Aorta (tissue), 5 donors: ENCODE measurements at regions not wholly inside any gene's neighbourhood (a gene's known extent, or its start where the extent isn't known, plus 50 kb on each side); places are given as distances from the start of the nearest gene placed in this dataset.

Source experiments
- ATAC-seq: fragments of 200-7000 bp; cut with Tn5 transposase; one replicate; pipeline ENCODE4 v1.9.1; 2022; ENCODE audit warnings: moderate library complexity; ENCODE audit not compliant: low FRiP score
- DNase-seq, 2 donors: peaks; one replicate each; pipeline ENCODE4 v3.0.0-alpha.2; 2020
- H3K27ac ChIP-seq, 2 donors: one replicate each; pipeline ENCODE4 v1.5.1; 2013; ENCODE audit warnings: low read length in 2 of 2, mild to moderate bottlenecking in 2 of 2, moderate library complexity in 2 of 2, control low read depth in 1 of 2, inconsistent platforms in 1 of 2, low read depth in 1 of 2
- H3K27me3 ChIP-seq, 2 donors: one replicate each; pipeline ENCODE4 v1.6.1; 2013; ENCODE audit warnings: control low read depth in 1 of 2, low read length in 1 of 2, mild to moderate bottlenecking in 1 of 2, moderate library complexity in 1 of 2; ENCODE audit not compliant: insufficient read depth in 2 of 2, control insufficient read depth in 1 of 2
- H3K36me3 ChIP-seq, 2 donors: one replicate each; pipeline ENCODE4 v1.6.1; 2013; ENCODE audit warnings: control low read depth in 1 of 2, low read length in 1 of 2, mild to moderate bottlenecking in 1 of 2; ENCODE audit not compliant: insufficient read depth in 2 of 2, control insufficient read depth in 1 of 2
- H3K4me1 ChIP-seq, 2 donors: one replicate each; pipeline ENCODE4 v1.6.1; 2013; ENCODE audit warnings: low read length in 2 of 2, control low read depth in 1 of 2, mild to moderate bottlenecking in 1 of 2, moderate library complexity in 1 of 2; ENCODE audit not compliant: insufficient read depth in 2 of 2, control insufficient read depth in 1 of 2
- H3K4me3 ChIP-seq, 2 donors: one replicate each; pipeline ENCODE4 v1.5.1; 2013; ENCODE audit warnings: low read length in 2 of 2, control low read depth in 1 of 2, mild to moderate bottlenecking in 1 of 2
- H3K9me3 ChIP-seq: one replicate; pipeline ENCODE4 v1.6.1; 2013; ENCODE audit warnings: mild to moderate bottlenecking, low read length; ENCODE audit not compliant: control insufficient read depth
- WGBS, 2 donors: extraction: QIAGEN DNeasy Blood & Tissue Kit; methylation state at CpG; one replicate each; pipeline ENCODE4 v1.1.7; 2013; 5-methylcytosine and 5-hydroxymethylcytosine counted together
- intact Hi-C, 2 donors: fragments of 100-400 bp; cut with DNase I; formaldehyde crosslinking; loops; one replicate each; pipeline versions ENCODE4 v1.14.2 to v1.15.0; 2022
- donor health status: healthy with polysubstance abuse.
- donor health status: Bipolar disorder and iron deficiency.
- donor health status: DM: no; HTN: no; CAD: no.
- donor health status: DM: no; HTN: no; CAD: no.
- donor health status: DM: yes; HTN: yes; CAD: no.

DNA sequence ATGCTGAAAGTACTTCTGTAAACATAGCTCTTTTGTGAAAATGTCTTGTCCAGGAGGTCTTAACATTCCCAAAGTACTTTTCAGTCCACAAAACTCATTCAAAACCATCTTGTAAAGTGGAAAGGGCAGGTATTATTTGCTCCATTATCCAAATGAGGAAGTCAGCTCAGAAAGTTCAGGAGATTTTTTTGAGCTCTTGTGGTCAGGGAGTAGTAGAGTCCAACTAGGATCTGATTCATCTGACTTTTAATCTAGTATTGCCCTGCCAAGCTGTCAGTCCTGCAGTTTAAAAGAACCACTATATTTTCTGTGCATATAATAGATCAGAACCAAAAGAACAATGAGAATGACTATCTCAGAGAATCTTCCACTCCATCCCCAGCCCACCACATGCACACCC, 83.5 kb downstream of the FOXB1 start:
- H3K36me3 ChIP-seq: no peaks in the 10 kb centered on the region
- DNase-seq (no peak), ATAC-seq (no peak)
- no peak overlapping the region for H3K4me3 ChIP-seq
- H3K4me1 ChIP-seq: no peaks in the 10 kb centered on the region
- no peaks in the 10 kb centered on the region for H3K9me3 ChIP-seq
- H3K27me3 ChIP-seq: peaks cover 0 to 5% of the 10 kb centered on the region in 2 donors
- intact Hi-C loops: no loop called here
- H3K27ac ChIP-seq: no peak overlapping the region

DNA sequence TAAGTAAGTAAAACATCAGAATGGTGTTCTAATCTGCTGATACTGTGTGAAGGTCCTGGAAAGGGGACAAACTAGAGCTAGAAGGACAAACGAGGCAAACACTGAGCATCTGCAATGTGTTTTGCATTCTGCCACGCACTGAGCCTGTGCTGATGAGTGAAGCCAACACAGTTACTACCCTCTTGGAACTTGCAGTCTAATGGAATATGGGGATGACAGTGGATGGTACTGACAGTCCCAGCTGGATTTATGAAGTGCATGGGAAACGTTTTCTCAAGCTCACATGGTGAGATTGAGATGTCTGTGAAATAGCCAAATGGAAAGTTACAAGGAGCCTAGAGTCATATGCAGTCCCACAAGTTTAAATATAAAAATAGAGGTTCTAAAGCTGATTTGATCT, 86.6 kb downstream of the FOXB1 start:
- Histone ChIP-seq H3K4me1 (no peaks in the 10 kb centered on the region), H3K4me3 (no peak overlapping the region), H3K9me3 (no peaks in the 10 kb centered on the region), H3K27ac (no peak overlapping the region), H3K27me3 (peaks cover 0 to 5% of the 10 kb centered on the region in 2 donors), H3K36me3 (no peaks in the 10 kb centered on the region)
- no peak for ATAC-seq
- WGBS, 2 donors: 41 to 48% methylated on average over 3 of the region's 3 CpGs
- DNase-seq: no peak
- intact Hi-C loops: no loop called here

DNA sequence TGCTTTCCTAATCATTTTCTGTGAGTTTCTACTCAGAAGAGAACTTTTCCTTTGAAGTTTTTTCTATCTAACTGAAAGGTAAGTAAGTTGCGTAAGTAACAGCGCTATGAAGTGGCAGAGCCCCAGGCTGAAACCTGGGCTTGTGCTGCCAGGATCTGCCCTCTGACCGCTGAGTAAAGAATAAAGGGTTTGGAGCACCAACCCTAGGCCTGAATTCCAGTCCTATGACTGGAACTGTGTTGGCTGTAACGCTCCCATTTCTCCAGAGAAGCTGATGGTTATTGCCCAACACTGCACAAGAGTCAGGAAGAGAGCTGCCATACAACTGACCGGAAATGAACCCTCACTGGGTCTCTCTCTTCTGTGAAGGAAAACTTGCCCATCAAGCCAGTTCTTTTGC, 87.0 kb downstream of the FOXB1 start:
- H3K27ac ChIP-seq: no peak overlapping the region
- H3K27me3 ChIP-seq: peaks cover 0 to 5% of the 10 kb centered on the region in 2 donors
- no peaks in the 10 kb centered on the region for H3K4me1 ChIP-seq
- peak; percentile 73 for ATAC-seq
- DNase-seq: no peak
- no peak overlapping the region for H3K4me3 ChIP-seq
- no peaks in the 10 kb centered on the region for H3K36me3 ChIP-seq
- WGBS, 2 donors: 74 to 78% methylated on average over 5 of the region's 5 CpGs
- intact Hi-C loops: no loop called here
- H3K9me3 ChIP-seq: no peaks in the 10 kb centered on the region

DNA sequence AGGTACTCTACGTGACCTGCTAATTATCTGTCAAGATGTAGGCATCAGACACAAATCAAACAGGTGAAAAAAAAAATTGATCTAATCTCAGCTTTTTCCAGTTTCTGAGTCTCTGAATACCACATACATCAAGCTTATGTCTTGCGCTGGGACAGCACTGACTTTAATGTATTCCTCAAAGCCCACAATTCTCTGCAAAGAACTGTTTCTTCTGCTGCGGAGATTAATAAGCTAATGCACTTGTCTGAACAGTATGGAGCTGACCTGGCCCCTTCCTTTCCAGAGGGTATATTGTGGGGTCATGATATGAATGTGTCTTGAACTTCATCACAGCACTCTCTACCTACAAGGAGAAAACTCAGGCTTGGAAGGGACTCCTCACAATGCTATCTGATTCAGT, 87.8 kb downstream of the FOXB1 start:
- WGBS, 2 donors: 76 to 85% methylated on average over 3 of the region's 3 CpGs
- Histone ChIP-seq H3K4me1 (no peaks in the 10 kb centered on the region), H3K27ac (no peak overlapping the region), H3K9me3 (no peaks in the 10 kb centered on the region), H3K27me3 (peaks cover 0 to 5% of the 10 kb centered on the region in 2 donors), H3K36me3 (no peaks in the 10 kb centered on the region), H3K4me3 (no peak overlapping the region)
- intact Hi-C loops: no loop called here
- ATAC-seq: no peak
- DNase-seq: no peak

DNA sequence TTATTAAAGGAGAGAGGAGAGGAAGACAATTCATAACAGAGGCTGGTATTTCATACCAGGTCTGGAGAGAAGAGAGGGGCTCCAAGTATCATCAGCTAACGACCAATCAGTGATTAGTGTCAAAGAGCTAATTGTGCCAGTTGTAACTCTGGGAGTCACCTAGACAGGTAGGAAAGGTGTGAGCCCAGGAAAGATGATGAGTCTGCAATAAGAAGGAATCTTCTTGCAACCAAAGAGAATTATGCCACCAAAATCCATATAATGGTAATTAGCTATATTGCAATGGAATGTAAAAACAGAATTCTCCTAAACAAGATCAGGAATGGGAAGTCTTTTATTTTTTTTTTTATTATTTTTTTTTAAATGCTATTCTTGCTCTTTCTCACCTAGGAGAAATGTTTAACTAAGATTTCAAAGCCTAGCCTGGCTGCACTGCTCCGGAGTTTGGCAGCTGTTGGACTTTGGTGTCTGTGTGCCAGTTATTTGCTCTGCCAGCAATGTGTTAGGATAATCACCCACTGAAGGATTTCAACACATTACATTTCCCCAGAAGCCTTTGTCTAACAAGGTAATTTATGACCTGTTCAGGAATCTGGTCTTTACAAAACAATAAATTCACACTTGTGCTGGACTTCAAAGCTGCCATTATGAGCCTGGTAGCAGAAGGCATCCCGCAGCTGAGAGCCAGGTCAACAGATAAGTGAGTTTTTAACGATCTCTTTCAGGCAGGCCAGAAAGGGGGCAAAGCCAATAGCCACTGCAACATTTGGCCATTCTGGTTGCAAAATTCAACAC, 89.4 kb downstream of the FOXB1 start:
- Histone ChIP-seq H3K27ac (no peak overlapping the region), H3K4me1 (no peaks in the 10 kb centered on the region), H3K36me3 (no peaks in the 10 kb centered on the region), H3K4me3 (no peak overlapping the region), H3K27me3 (peaks cover 0 to 6% of the 10 kb centered on the region in 2 donors), H3K9me3 (no peaks in the 10 kb centered on the region)
- DNase-seq: no peak
- no peak for ATAC-seq
- intact Hi-C loops: no loop called here
- WGBS, 2 donors: 8 to 23% methylated on average over 4 of the region's 4 CpGs

DNA sequence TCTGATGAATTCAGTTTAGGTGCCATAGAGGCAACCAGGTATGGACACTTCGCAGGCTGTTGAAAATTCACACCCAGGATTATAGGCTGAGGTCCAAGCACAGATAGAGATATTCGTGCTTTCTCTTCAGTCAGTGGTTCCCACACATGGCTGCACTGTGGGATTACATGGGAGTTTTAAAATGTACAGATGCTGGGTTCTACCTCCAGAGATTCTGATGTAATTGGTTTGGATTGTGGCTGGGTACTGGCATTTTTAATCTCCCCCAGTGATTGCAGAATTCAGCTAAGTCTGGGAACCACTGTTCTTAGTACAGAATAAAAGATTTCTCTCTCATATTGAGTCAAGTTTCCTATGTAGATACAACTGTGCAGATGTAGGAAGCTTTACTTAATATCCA, 91.6 kb downstream of the FOXB1 start:
- peaks cover 0 to 3% of the 10 kb centered on the region in 2 donors for H3K27me3 ChIP-seq
- DNase-seq (no peak), ATAC-seq (no peak)
- H3K9me3 ChIP-seq: no peaks in the 10 kb centered on the region
- intact Hi-C loops: no loop called here
- 53 to 56% methylated on average over 2 of the region's 2 CpGs for WGBS, 2 donors
- no peak overlapping the region for H3K4me3 ChIP-seq
- no peaks in the 10 kb centered on the region for H3K4me1 ChIP-seq
- H3K27ac ChIP-seq: no peak overlapping the region
- H3K36me3 ChIP-seq: no peaks in the 10 kb centered on the region

DNA sequence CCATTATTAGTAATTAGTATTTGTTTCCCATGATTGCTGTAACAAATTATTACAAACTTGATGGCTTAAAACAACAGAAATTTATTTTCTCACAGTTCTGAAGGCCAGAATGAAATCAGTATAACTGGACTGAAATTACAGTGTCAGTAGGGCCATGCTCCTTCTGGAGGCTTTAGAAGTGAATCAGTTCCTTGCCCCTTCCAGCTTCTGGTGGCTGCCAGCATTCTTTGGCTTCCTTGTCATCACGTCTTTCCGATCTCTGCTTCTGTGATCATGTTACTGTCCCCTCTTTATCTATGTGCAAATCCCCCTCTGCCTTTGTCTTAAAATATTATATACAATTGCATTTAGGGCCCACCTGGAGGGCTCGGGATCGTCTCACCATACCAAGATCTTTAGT, 92.0 kb downstream of the FOXB1 start:
- 70 to 77% methylated on average over 4 of the region's 4 CpGs for WGBS, 2 donors
- DNase-seq (no peak), ATAC-seq (no peak)
- intact Hi-C loops: no loop called here
- no peaks in the 10 kb centered on the region for H3K36me3 ChIP-seq
- no peaks in the 10 kb centered on the region for H3K9me3 ChIP-seq
- H3K27ac ChIP-seq: no peak overlapping the region
- no peaks in the 10 kb centered on the region for H3K4me1 ChIP-seq
- H3K27me3 ChIP-seq: peaks cover 0 to 3% of the 10 kb centered on the region in 2 donors
- no peak overlapping the region for H3K4me3 ChIP-seq

DNA sequence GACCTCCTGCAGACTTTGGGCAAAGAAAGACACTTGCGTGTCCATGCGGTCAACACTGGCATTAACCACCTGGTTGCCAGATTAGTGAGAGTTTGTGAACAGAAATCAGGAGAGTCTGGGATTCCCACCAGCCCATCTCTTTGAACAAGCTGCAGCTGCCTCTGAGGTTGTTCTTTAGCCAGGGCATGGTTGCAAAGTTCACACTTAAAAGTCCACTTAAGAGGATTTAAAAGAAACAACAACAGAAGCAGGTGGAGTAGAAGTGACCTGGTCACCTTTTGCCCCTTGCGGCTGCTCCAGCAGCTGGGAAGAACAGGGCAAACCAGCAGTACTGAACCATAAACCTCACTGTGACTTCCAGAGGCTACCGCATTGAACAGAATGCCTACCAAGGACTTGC, 97.3 kb downstream of the FOXB1 start:
- no peaks in the 10 kb centered on the region for H3K4me1 ChIP-seq
- peaks cover 0 to 3% of the 10 kb centered on the region in 2 donors for H3K27me3 ChIP-seq
- DNase-seq (no peak), ATAC-seq (no peak)
- no peaks in the 10 kb centered on the region for H3K36me3 ChIP-seq
- H3K4me3 ChIP-seq: no peak overlapping the region
- no peak overlapping the region for H3K27ac ChIP-seq
- intact Hi-C loops: no loop called here
- H3K9me3 ChIP-seq: peaks cover 5% of the 10 kb centered on the region
- WGBS, 2 donors: 16 to 39% methylated on average over 4 of the region's 4 CpGs

DNA sequence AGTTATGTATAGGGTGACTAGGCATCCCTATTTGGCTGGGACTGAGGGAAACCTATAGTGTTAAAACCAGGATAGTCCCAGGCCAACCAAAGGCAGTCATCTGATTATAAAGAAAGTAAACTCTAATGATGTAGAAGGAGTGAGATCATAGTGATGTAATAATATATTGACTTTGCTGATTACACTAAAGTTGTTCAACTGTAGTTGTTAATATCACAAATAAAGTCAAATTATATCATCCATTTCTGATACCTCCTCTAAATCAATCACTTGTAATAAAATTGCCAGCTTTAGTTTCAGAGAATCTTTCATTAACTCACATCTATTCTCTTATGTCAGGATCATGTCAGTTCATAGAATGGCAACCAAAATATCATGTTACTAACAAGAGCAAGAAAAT, 98.6 kb downstream of the FOXB1 start:
- DNase-seq (no peak), ATAC-seq (no peak)
- intact Hi-C loops: no loop called here
- H3K36me3 ChIP-seq: no peaks in the 10 kb centered on the region
- H3K4me1 ChIP-seq: no peaks in the 10 kb centered on the region
- H3K27me3 ChIP-seq: peaks cover 0 to 2% of the 10 kb centered on the region in 2 donors
- H3K4me3 ChIP-seq: no peak overlapping the region
- no peak overlapping the region for H3K27ac ChIP-seq
- H3K9me3 ChIP-seq: peaks cover 5% of the 10 kb centered on the region
